Dendritic cell treated with granulocyte-macrophage colony-stimulating factor and Interleukin-4, amounts not matched to agents 40 ng/mL and 50 ng/mL, for 4 days (primary cell): ENCODE measurements at regions not wholly inside any gene's neighbourhood (a gene's known extent, or its start where the extent isn't known, plus 50 kb on each side); places are given as distances from the start of the nearest gene placed in this dataset.

Experiments
- H3K27ac Mint-ChIP-seq: one replicate; pipeline ENCODE4 v1.8.0; 2022; ENCODE audit warnings: mild to moderate bottlenecking, mixed read lengths
- H3K27me3 Mint-ChIP-seq: one replicate; pipeline ENCODE4 v1.8.0; 2022; ENCODE audit warnings: mild to moderate bottlenecking, mixed read lengths
- H3K36me3 Mint-ChIP-seq: one replicate; pipeline ENCODE4 v1.8.0; 2022; ENCODE audit warnings: low read depth, mixed read lengths
- H3K4me1 Mint-ChIP-seq: one replicate; pipeline ENCODE4 v1.8.0; 2022; ENCODE audit warnings: low read depth, mixed read lengths
- H3K4me3 Mint-ChIP-seq: one replicate; pipeline ENCODE4 v1.8.0; 2022; ENCODE audit warnings: mild to moderate bottlenecking, moderate library complexity, mixed read lengths
- H3K9me3 Mint-ChIP-seq: one replicate; pipeline ENCODE4 v1.8.0; 2022; ENCODE audit warnings: mixed read lengths
- intact Hi-C: fragments of 100-400 bp; cut with micrococcal nuclease; formaldehyde crosslinking; loops from one replicate; pipeline ENCODE4 v1.15.0; 2022

- Mint-ChIP-seq H3K36me3 (no peaks in the 10 kb centered on the region), H3K4me1 (no peaks in the 10 kb centered on the region), H3K4me3 (no peak overlapping the region), H3K27me3 (no peaks in the 10 kb centered on the region), H3K27ac (no peak overlapping the region), H3K9me3 (peaks cover 10% of the 10 kb centered on the region)
- intact Hi-C loops, result no loop called here
Observed at GRCh38 chr3:157786211-157786610, 283.0 kb upstream of the VEPH1 start.

- H3K4me3 Mint-ChIP-seq, result no peak overlapping the region
- intact Hi-C loops, result no loop called here
- no peaks in the 10 kb centered on the region for H3K36me3 Mint-ChIP-seq
- H3K27ac Mint-ChIP-seq, result no peak overlapping the region
- H3K27me3 Mint-ChIP-seq, result no peaks in the 10 kb centered on the region
- H3K4me1 Mint-ChIP-seq, result no peaks in the 10 kb centered on the region
- peaks cover 10% of the 10 kb centered on the region for H3K9me3 Mint-ChIP-seq
Observed at GRCh38 chr3:157785102-157785826, 282.0 kb upstream of the VEPH1 start.

GRCh38 chr3:157782236-157782635 lies 279.0 kb upstream of the VEPH1 start:
- Mint-ChIP-seq H3K36me3 (no peaks in the 10 kb centered on the region), H3K4me3 (no peak overlapping the region), H3K27ac (no peak overlapping the region), H3K4me1 (no peaks in the 10 kb centered on the region), H3K9me3 (no peaks in the 10 kb centered on the region), H3K27me3 (no peaks in the 10 kb centered on the region)
- intact Hi-C loops, result no loop called here

GRCh38 chr3:157776861-157777260 lies 273.6 kb upstream of the VEPH1 start:
- H3K27me3 Mint-ChIP-seq, result no peaks in the 10 kb centered on the region
- no peak overlapping the region for H3K4me3 Mint-ChIP-seq
- H3K4me1 Mint-ChIP-seq, result no peaks in the 10 kb centered on the region
- no peak overlapping the region for H3K27ac Mint-ChIP-seq
- H3K36me3 Mint-ChIP-seq, result no peaks in the 10 kb centered on the region
- H3K9me3 Mint-ChIP-seq, result no peaks in the 10 kb centered on the region
- intact Hi-C loops, result no loop called here

- intact Hi-C loops, result no loop called here
- Mint-ChIP-seq H3K27me3 (no peaks in the 10 kb centered on the region), H3K27ac (no peak overlapping the region), H3K36me3 (no peaks in the 10 kb centered on the region), H3K4me3 (no peak overlapping the region), H3K4me1 (no peaks in the 10 kb centered on the region), H3K9me3 (no peaks in the 10 kb centered on the region)
Observed at GRCh38 chr3:157775446-157775845, 272.2 kb upstream of the VEPH1 start.

GRCh38 chr3:157769378-157769777 lies 266.2 kb upstream of the VEPH1 start:
- Mint-ChIP-seq H3K27ac (no peak overlapping the region), H3K36me3 (no peaks in the 10 kb centered on the region), H3K4me1 (no peaks in the 10 kb centered on the region), H3K4me3 (no peak overlapping the region), H3K9me3 (peaks cover 5% of the 10 kb centered on the region), H3K27me3 (no peaks in the 10 kb centered on the region)
- intact Hi-C loops, result no loop called here

- Mint-ChIP-seq H3K27me3 (no peaks in the 10 kb centered on the region), H3K27ac (no peak overlapping the region), H3K4me1 (no peaks in the 10 kb centered on the region), H3K4me3 (no peak overlapping the region), H3K36me3 (no peaks in the 10 kb centered on the region), H3K9me3 (peaks cover 11% of the 10 kb centered on the region)
- intact Hi-C loops, result no loop called here
Observed at GRCh38 chr3:157767607-157768006, 264.4 kb upstream of the VEPH1 start.

GRCh38 chr3:157763644-157764043 lies 260.4 kb upstream of the VEPH1 start:
- H3K27ac Mint-ChIP-seq, result no peak overlapping the region
- H3K4me3 Mint-ChIP-seq, result no peak overlapping the region
- intact Hi-C loops, result no loop called here
- H3K36me3 Mint-ChIP-seq, result no peaks in the 10 kb centered on the region
- H3K9me3 Mint-ChIP-seq, result peaks cover 11% of the 10 kb centered on the region
- H3K27me3 Mint-ChIP-seq, result no peaks in the 10 kb centered on the region
- H3K4me1 Mint-ChIP-seq, result no peaks in the 10 kb centered on the region

- H3K4me1 Mint-ChIP-seq, result no peaks in the 10 kb centered on the region
- no peak overlapping the region for H3K4me3 Mint-ChIP-seq
Observed at GRCh38 chr3:157759311-157759710, 256.1 kb upstream of the VEPH1 start.

GRCh38 chr3:157755233-157755632 lies 252.0 kb upstream of the VEPH1 start:
- Mint-ChIP-seq H3K9me3 (no peaks in the 10 kb centered on the region), H3K27me3 (no peaks in the 10 kb centered on the region), H3K4me1 (no peaks in the 10 kb centered on the region), H3K27ac (no peak overlapping the region), H3K36me3 (no peaks in the 10 kb centered on the region), H3K4me3 (no peak overlapping the region)
- intact Hi-C loops, result no loop called here

More at GRCh38 chr3:157759311-157759710, 256.1 kb upstream of the VEPH1 start:
- no peaks in the 10 kb centered on the region for H3K27me3 Mint-ChIP-seq
- H3K36me3 Mint-ChIP-seq, result no peaks in the 10 kb centered on the region
- intact Hi-C loops, result no loop called here
- H3K9me3 Mint-ChIP-seq, result peaks cover 5% of the 10 kb centered on the region
- no peak overlapping the region for H3K27ac Mint-ChIP-seq

GRCh38 chr3:157754451-157754850 lies 251.2 kb upstream of the VEPH1 start:
- intact Hi-C loops, result no loop called here
- H3K4me3 Mint-ChIP-seq, result no peak overlapping the region
- H3K9me3 Mint-ChIP-seq, result no peaks in the 10 kb centered on the region
- H3K27ac Mint-ChIP-seq, result no peak overlapping the region
- H3K4me1 Mint-ChIP-seq, result no peaks in the 10 kb centered on the region
- H3K36me3 Mint-ChIP-seq, result no peaks in the 10 kb centered on the region
- H3K27me3 Mint-ChIP-seq, result no peaks in the 10 kb centered on the region

- Mint-ChIP-seq H3K27ac (no peak overlapping the region), H3K27me3 (no peaks in the 10 kb centered on the region), H3K36me3 (no peaks in the 10 kb centered on the region), H3K4me3 (no peak overlapping the region), H3K9me3 (no peaks in the 10 kb centered on the region), H3K4me1 (no peaks in the 10 kb centered on the region)
- intact Hi-C loops, result no loop called here
Observed at GRCh38 chr3:157753787-157754136, 250.5 kb upstream of the VEPH1 start.

- no peak overlapping the region for H3K27ac Mint-ChIP-seq
- H3K27me3 Mint-ChIP-seq, result no peaks in the 10 kb centered on the region
- H3K4me1 Mint-ChIP-seq, result no peaks in the 10 kb centered on the region
- peaks cover 3% of the 10 kb centered on the region for H3K9me3 Mint-ChIP-seq
- intact Hi-C loops, result no loop called here
- H3K4me3 Mint-ChIP-seq, result no peak overlapping the region
- no peaks in the 10 kb centered on the region for H3K36me3 Mint-ChIP-seq
Observed at GRCh38 chr3:157752956-157753786, 250.0 kb upstream of the VEPH1 start.

GRCh38 chr3:157752554-157752953 lies 249.3 kb upstream of the VEPH1 start:
- H3K36me3 Mint-ChIP-seq, result no peaks in the 10 kb centered on the region
- intact Hi-C loops, result no loop called here
- no peak overlapping the region for H3K4me3 Mint-ChIP-seq
- peaks cover 9% of the 10 kb centered on the region for H3K9me3 Mint-ChIP-seq
- H3K27ac Mint-ChIP-seq, result no peak overlapping the region
- no peaks in the 10 kb centered on the region for H3K27me3 Mint-ChIP-seq
- no peaks in the 10 kb centered on the region for H3K4me1 Mint-ChIP-seq
